ENCODE measurements at regions not wholly inside any gene's neighbourhood (a gene's known extent, or its start where the extent isn't known, plus 50 kb on each side); places are given as distances from the start of the nearest gene placed in this dataset.

- no peak overlapping the region for H3K27ac ChIP-seq (replicated peaks)
- H3K27me3 ChIP-seq (ENCODE audit: insufficient read depth, poor library complexity, severe bottlenecking): no peaks in the 10 kb centered on the region
- DNase-seq (ENCODE audit: low read depth in 1 of 2, low spot score in 1 of 2): no peak
- TF ChIP-seq CTCF (IDR thresholded peaks at IDR 0.05; ENCODE audit: insufficient read depth, low read length) (no peak), SPI1 (IDR thresholded peaks at IDR 0.05; ENCODE audit: borderline replicate concordance, low read depth) (no peak), GABPA (IDR thresholded peaks at IDR 0.05; ENCODE audit: low read depth) (no peak), REST (IDR thresholded peaks at IDR 0.05; ENCODE audit: insufficient replicate concordance, low read depth) (no peak), POLR2AphosphoS5 (IDR thresholded peaks at IDR 0.05; ENCODE audit: low read depth) (no peak)
- no peak overlapping the region for H3K4me3 ChIP-seq (replicated peaks; ENCODE audit: insufficient read depth, low read length)
Observed at GRCh38 chr2:138293045-138293444, 208.5 kb upstream of the SPOPL start.

DNA sequence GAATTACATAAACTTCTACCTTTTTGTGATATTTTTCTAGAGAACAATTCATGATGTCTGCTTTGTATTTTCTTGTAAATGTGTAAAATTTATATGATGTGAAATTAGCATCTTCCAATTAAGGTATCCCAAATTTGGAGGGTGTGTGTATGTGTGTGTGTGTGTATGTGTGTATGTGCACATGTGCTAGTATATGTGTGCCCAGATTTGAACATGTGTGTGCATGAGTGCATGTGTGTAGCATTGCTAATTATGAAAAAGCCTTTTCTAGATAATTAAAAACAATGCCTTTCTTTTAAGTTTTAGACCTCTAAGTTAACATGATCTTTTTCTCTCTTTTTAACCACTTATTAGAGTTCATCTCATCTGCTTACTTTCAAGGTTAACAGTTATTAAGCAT lies 208.0 kb upstream of the SPOPL start:
- H3K4me3 ChIP-seq (replicated peaks; ENCODE audit: insufficient read depth, low read length): no peak overlapping the region
- H3K27me3 ChIP-seq (ENCODE audit: insufficient read depth, poor library complexity, severe bottlenecking): no peaks in the 10 kb centered on the region
- DNase-seq (ENCODE audit: low read depth in 1 of 2, low spot score in 1 of 2): no peak
- TF ChIP-seq CTCF (IDR thresholded peaks at IDR 0.05; ENCODE audit: insufficient read depth, low read length) (no peak), SPI1 (IDR thresholded peaks at IDR 0.05; ENCODE audit: borderline replicate concordance, low read depth) (no peak), POLR2AphosphoS5 (IDR thresholded peaks at IDR 0.05; ENCODE audit: low read depth) (no peak), GABPA (IDR thresholded peaks at IDR 0.05; ENCODE audit: low read depth) (no peak), REST (IDR thresholded peaks at IDR 0.05; ENCODE audit: insufficient replicate concordance, low read depth) (no peak)
- H3K27ac ChIP-seq (replicated peaks): no peak overlapping the region

DNA sequence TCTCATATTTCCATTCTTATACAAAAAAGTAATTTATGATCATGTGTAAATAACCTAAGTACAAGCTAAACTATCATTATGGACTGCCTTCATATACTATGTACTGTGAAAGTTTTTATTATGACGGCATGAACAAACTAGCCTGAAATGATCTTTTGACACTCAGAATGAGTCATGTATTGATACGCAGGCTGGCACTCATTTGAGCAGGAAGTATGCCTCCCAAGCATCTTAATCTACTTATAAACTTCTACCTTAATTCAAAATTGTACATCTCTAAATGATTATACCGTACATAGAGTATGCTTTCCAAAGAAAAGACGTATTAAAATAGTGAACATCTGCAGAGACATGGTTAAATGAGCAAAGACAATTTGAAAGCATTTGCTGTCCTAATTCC lies 207.1 kb upstream of the SPOPL start:
- DNase-seq (ENCODE audit: low read depth in 1 of 2, low spot score in 1 of 2): no peak
- TF ChIP-seq SPI1 (IDR thresholded peaks at IDR 0.05; ENCODE audit: borderline replicate concordance, low read depth) (no peak), POLR2AphosphoS5 (IDR thresholded peaks at IDR 0.05; ENCODE audit: low read depth) (no peak), CTCF (IDR thresholded peaks at IDR 0.05; ENCODE audit: insufficient read depth, low read length) (no peak), REST (IDR thresholded peaks at IDR 0.05; ENCODE audit: insufficient replicate concordance, low read depth) (no peak), GABPA (IDR thresholded peaks at IDR 0.05; ENCODE audit: low read depth) (no peak)
- H3K27ac ChIP-seq (replicated peaks): no peak overlapping the region
- no peaks in the 10 kb centered on the region for H3K27me3 ChIP-seq (ENCODE audit: insufficient read depth, poor library complexity, severe bottlenecking)
- no peak overlapping the region for H3K4me3 ChIP-seq (replicated peaks; ENCODE audit: insufficient read depth, low read length)

Data from HL-60 (cell line).